Liver (tissue), 1 donor: ENCODE measurements at regions not wholly inside any gene's neighbourhood (a gene's known extent, or its start where the extent isn't known, plus 50 kb on each side); places are given as distances from the start of the nearest gene placed in this dataset.

ENCODE experiments used
- TAF1 ChIP-seq: conservative IDR thresholded peaks from 2 replicates; pipeline ENCODE4 v1.6.1; 2016; ENCODE audit warnings: antibody characterized with exemption, mild to moderate bottlenecking
- TF ChIP-seq, protein P1 (sequence below): IDR thresholded peaks from 2 replicates; pipeline ENCODE4 v1.6.1; 2016; ENCODE audit warnings: antibody characterized with exemption
- donor health status: healthy.

DNA sequence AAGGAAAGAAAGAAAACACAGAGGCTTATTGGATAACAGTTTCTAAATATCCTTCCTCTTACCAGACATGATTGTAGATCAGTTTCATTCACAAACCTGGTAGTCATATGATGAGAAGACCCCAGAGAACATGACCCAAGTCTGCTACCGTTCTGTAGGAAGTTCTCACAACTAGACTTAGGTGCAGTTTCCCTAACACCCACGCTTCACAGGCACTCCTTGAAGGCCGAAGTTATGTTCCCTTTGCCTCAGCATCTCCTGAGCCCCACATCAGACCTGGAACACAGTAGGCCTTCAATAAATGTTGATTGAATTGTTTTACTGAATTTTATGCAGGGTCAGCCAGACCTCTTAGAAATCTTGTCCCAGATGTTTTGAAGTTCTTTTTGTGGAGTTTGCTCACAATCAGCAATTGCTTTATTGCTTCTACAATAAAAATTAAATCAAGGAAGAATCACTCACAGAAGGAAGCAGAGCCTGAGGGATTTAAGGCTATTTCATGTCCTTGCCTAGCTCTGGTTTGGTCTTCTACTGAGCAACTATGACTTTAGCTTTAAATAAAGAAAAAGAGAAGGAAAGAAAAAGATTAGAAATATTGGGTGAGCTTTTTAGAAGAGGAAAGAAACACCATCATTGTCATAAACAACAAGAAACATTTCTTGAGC is 138.6 kb upstream of the MDM1 start:
- TF ChIP-seq, protein P1, sequence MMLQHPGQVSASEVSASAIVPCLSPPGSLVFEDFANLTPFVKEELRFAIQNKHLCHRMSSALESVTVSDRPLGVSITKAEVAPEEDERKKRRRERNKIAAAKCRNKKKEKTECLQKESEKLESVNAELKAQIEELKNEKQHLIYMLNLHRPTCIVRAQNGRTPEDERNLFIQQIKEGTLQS: no peak
- TF ChIP-seq TAF1: no peak
